ENCODE measurements at regions not wholly inside any gene's neighbourhood (a gene's known extent, or its start where the extent isn't known, plus 50 kb on each side); places are given as distances from the start of the nearest gene placed in this dataset.

GRCh38 chr5:155914766-155915165, 412.2 kb upstream of the SGCD start:
- no peak for DNase-seq (ENCODE audit: low read depth)

- no peak for DNase-seq (ENCODE audit: low read depth)
Observed at GRCh38 chr5:155915601-155916000, 411.4 kb upstream of the SGCD start.

GRCh38 chr5:155919126-155919525, 407.8 kb upstream of the SGCD start:
- no peak for DNase-seq (ENCODE audit: low read depth)

GRCh38 chr5:155919725-155920124, 407.2 kb upstream of the SGCD start:
- DNase-seq (ENCODE audit: low read depth), result no peak

GRCh38 chr5:155921621-155922020, 405.3 kb upstream of the SGCD start:
- DNase-seq (ENCODE audit: low read depth), result no peak

GRCh38 chr5:155923784-155924183, 403.2 kb upstream of the SGCD start:
- DNase-seq (ENCODE audit: low read depth), result no peak

GRCh38 chr5:155926031-155926430, 400.9 kb upstream of the SGCD start:
- DNase-seq (ENCODE audit: low read depth), result peak; percentile 2

- no peak for DNase-seq (ENCODE audit: low read depth)
Observed at GRCh38 chr5:155926766-155927165, 400.2 kb upstream of the SGCD start.

- no peak for DNase-seq (ENCODE audit: low read depth)
Observed at GRCh38 chr5:155929112-155929511, 397.9 kb upstream of the SGCD start.

- no peak for DNase-seq (ENCODE audit: low read depth)
Observed at GRCh38 chr5:155934964-155935363, 392.0 kb upstream of the SGCD start.

GRCh38 chr5:155935723-155936122, 391.2 kb upstream of the SGCD start:
- DNase-seq (ENCODE audit: low read depth), result no peak

GRCh38 chr5:155936520-155937406, 390.2 kb upstream of the SGCD start:
- no peak for DNase-seq (ENCODE audit: low read depth)

- DNase-seq (ENCODE audit: low read depth), result no peak
Observed at GRCh38 chr5:155938051-155938450, 388.9 kb upstream of the SGCD start.

- no peak for DNase-seq (ENCODE audit: low read depth)
Observed at GRCh38 chr5:155941340-155941739, 385.6 kb upstream of the SGCD start.

GRCh38 chr5:155943516-155944407, 383.2 kb upstream of the SGCD start:
- peak; percentile 1 for DNase-seq (ENCODE audit: low read depth)

GRCh38 chr5:155947394-155948062, 379.4 kb upstream of the SGCD start:
- DNase-seq (ENCODE audit: low read depth), result no peak

GRCh38 chr5:155948576-155948975, 378.4 kb upstream of the SGCD start:
- DNase-seq (ENCODE audit: low read depth), result no peak

- DNase-seq (ENCODE audit: low read depth), result no peak
Observed at GRCh38 chr5:155952486-155953089, 374.4 kb upstream of the SGCD start.

GRCh38 chr5:155953335-155953734, 373.6 kb upstream of the SGCD start:
- no peak for DNase-seq (ENCODE audit: low read depth)

- DNase-seq (ENCODE audit: low read depth), result no peak
Observed at GRCh38 chr5:155954701-155955445, 372.1 kb upstream of the SGCD start.

GRCh38 chr5:155957884-155958283, 369.1 kb upstream of the SGCD start:
- no peak for DNase-seq (ENCODE audit: low read depth)

Measured in RPMI7951 (cell line).